COLO668 (cell line): ENCODE measurements at regions not wholly inside any gene's neighbourhood (a gene's known extent, or its start where the extent isn't known, plus 50 kb on each side); places are given as distances from the start of the nearest gene placed in this dataset.

Experiments used
- DNase-seq: peaks from one replicate; lab custom pipeline; 2025; ENCODE audit not compliant: unreplicated experiment; lab: John Stamatoyannopoulos, UW

- no peak for DNase-seq
These were observed 418.5 kb upstream of the CPEB2 start for GRCh38 chr4:14583752-14584151.

GRCh38 chr4:14592950-14593349, 409.3 kb upstream of the CPEB2 start:
- no peak for DNase-seq

- no peak for DNase-seq
These were observed 406.3 kb upstream of the CPEB2 start for GRCh38 chr4:14596028-14596427.

- no peak for DNase-seq
These were observed 405.8 kb upstream of the CPEB2 start for GRCh38 chr4:14596437-14596836.

GRCh38 chr4:14596904-14597303, 405.4 kb upstream of the CPEB2 start:
- no peak for DNase-seq

GRCh38 chr4:14602206-14602605, 400.1 kb upstream of the CPEB2 start:
- no peak for DNase-seq

- DNase-seq: no peak
These were observed 395.3 kb upstream of the CPEB2 start for GRCh38 chr4:14607001-14607400.

GRCh38 chr4:14607578-14607977, 394.7 kb upstream of the CPEB2 start:
- no peak for DNase-seq

- DNase-seq: no peak
These were observed 393.7 kb upstream of the CPEB2 start for GRCh38 chr4:14608630-14609029.

GRCh38 chr4:14614840-14615239, 387.4 kb upstream of the CPEB2 start:
- no peak for DNase-seq

- DNase-seq: no peak
These were observed 386.6 kb upstream of the CPEB2 start for GRCh38 chr4:14615671-14616070.

GRCh38 chr4:14620567-14621141, 381.6 kb upstream of the CPEB2 start:
- DNase-seq: no peak

GRCh38 chr4:14621731-14622463, 380.4 kb upstream of the CPEB2 start:
- no peak for DNase-seq

- no peak for DNase-seq
These were observed 375.2 kb upstream of the CPEB2 start for GRCh38 chr4:14627038-14627437.

GRCh38 chr4:14631806-14632440, 370.4 kb upstream of the CPEB2 start:
- DNase-seq: no peak

- DNase-seq: no peak
These were observed 365.7 kb upstream of the CPEB2 start for GRCh38 chr4:14636563-14636962.

GRCh38 chr4:14640476-14640875, 361.8 kb upstream of the CPEB2 start:
- no peak for DNase-seq

GRCh38 chr4:14641871-14642270, 360.4 kb upstream of the CPEB2 start:
- no peak for DNase-seq

GRCh38 chr4:14644580-14645282, 357.6 kb upstream of the CPEB2 start:
- no peak for DNase-seq

- no peak for DNase-seq
These were observed 355.4 kb upstream of the CPEB2 start for GRCh38 chr4:14646831-14647230.

- no peak for DNase-seq
These were observed 352.2 kb upstream of the CPEB2 start for GRCh38 chr4:14650127-14650526.

GRCh38 chr4:14652522-14652921, 349.8 kb upstream of the CPEB2 start:
- DNase-seq: no peak
